Activated naive CD4-positive, alpha-beta T cell treated with anti-CD3 and anti-CD28 coated beads, Interleukin-2, amount 50 U/mL, for 24 hours (primary cell): ENCODE measurements at regions not wholly inside any gene's neighbourhood (a gene's known extent, or its start where the extent isn't known, plus 50 kb on each side); places are given as distances from the start of the nearest gene placed in this dataset.

Source experiments
- H3K27ac Mint-ChIP-seq: one replicate; pipeline ENCODE4 v1.8.0; 2021; ENCODE audit warnings: mild to moderate bottlenecking, mixed read lengths
- H3K27me3 Mint-ChIP-seq: one replicate; pipeline ENCODE4 v1.8.0; 2021; ENCODE audit warnings: mixed read lengths
- H3K36me3 Mint-ChIP-seq: one replicate; pipeline ENCODE4 v1.8.0; 2021; ENCODE audit warnings: mixed read lengths
- H3K4me1 Mint-ChIP-seq: one replicate; pipeline ENCODE4 v1.8.0; 2021; ENCODE audit warnings: mixed read lengths
- H3K4me3 Mint-ChIP-seq: one replicate; pipeline ENCODE4 v1.8.0; 2021; ENCODE audit warnings: mild to moderate bottlenecking, mixed read lengths
- H3K9me3 Mint-ChIP-seq: one replicate; pipeline ENCODE4 v1.8.0; 2021; ENCODE audit warnings: mixed read lengths

- Mint-ChIP-seq H3K4me3 (no peak overlapping the region), H3K27ac (no peak overlapping the region), H3K4me1 (no peaks in the 10 kb centered on the region), H3K27me3 (no peaks in the 10 kb centered on the region), H3K36me3 (no peaks in the 10 kb centered on the region), H3K9me3 (peaks cover 8% of the 10 kb centered on the region)
These were observed 482.4 kb downstream of the C4orf33 start for GRCh38 chr4:129578336-129578735.

GRCh38 chr4:129581305-129581704 is 485.4 kb downstream of the C4orf33 start:
- Mint-ChIP-seq H3K36me3 (no peaks in the 10 kb centered on the region), H3K4me1 (no peaks in the 10 kb centered on the region), H3K27ac (no peak overlapping the region), H3K27me3 (no peaks in the 10 kb centered on the region), H3K4me3 (no peak overlapping the region), H3K9me3 (peaks cover 8% of the 10 kb centered on the region)

- H3K36me3 Mint-ChIP-seq = no peaks in the 10 kb centered on the region
- no peak overlapping the region for H3K4me3 Mint-ChIP-seq
- no peaks in the 10 kb centered on the region for H3K9me3 Mint-ChIP-seq
- no peak overlapping the region for H3K27ac Mint-ChIP-seq
- H3K4me1 Mint-ChIP-seq = no peaks in the 10 kb centered on the region
- H3K27me3 Mint-ChIP-seq = no peaks in the 10 kb centered on the region
These were observed 487.9 kb downstream of the C4orf33 start for GRCh38 chr4:129583868-129584267.

- Mint-ChIP-seq H3K9me3 (no peaks in the 10 kb centered on the region), H3K27me3 (no peaks in the 10 kb centered on the region), H3K36me3 (no peaks in the 10 kb centered on the region), H3K27ac (no peak overlapping the region), H3K4me3 (no peak overlapping the region), H3K4me1 (no peaks in the 10 kb centered on the region)
These were observed 502.6 kb downstream of the C4orf33 start for GRCh38 chr4:129598582-129598981.

GRCh38 chr4:129600898-129601297 is 504.9 kb downstream of the C4orf33 start:
- no peaks in the 10 kb centered on the region for H3K27me3 Mint-ChIP-seq

GRCh38 chr4:129602447-129602846 is 506.5 kb downstream of the C4orf33 start:
- H3K36me3 Mint-ChIP-seq = no peaks in the 10 kb centered on the region
- H3K27ac Mint-ChIP-seq = no peak overlapping the region
- H3K27me3 Mint-ChIP-seq = peaks cover 1% of the 10 kb centered on the region
- H3K4me3 Mint-ChIP-seq = no peak overlapping the region
- no peaks in the 10 kb centered on the region for H3K4me1 Mint-ChIP-seq
- peaks cover 4% of the 10 kb centered on the region for H3K9me3 Mint-ChIP-seq

More at GRCh38 chr4:129600898-129601297, 504.9 kb downstream of the C4orf33 start:
- no peak overlapping the region for H3K27ac Mint-ChIP-seq
- no peak overlapping the region for H3K4me3 Mint-ChIP-seq
- H3K4me1 Mint-ChIP-seq = no peaks in the 10 kb centered on the region
- H3K9me3 Mint-ChIP-seq = peaks cover 4% of the 10 kb centered on the region
- no peaks in the 10 kb centered on the region for H3K36me3 Mint-ChIP-seq

- Mint-ChIP-seq H3K27me3 (peaks cover 1% of the 10 kb centered on the region), H3K4me1 (no peaks in the 10 kb centered on the region), H3K36me3 (no peaks in the 10 kb centered on the region), H3K9me3 (peaks cover 4% of the 10 kb centered on the region), H3K27ac (no peak overlapping the region), H3K4me3 (no peak overlapping the region)
These were observed 507.4 kb downstream of the C4orf33 start for GRCh38 chr4:129603241-129603931.

- peaks cover 1% of the 10 kb centered on the region for H3K27me3 Mint-ChIP-seq
- H3K27ac Mint-ChIP-seq = no peak overlapping the region
- H3K9me3 Mint-ChIP-seq = peaks cover 4% of the 10 kb centered on the region
- no peaks in the 10 kb centered on the region for H3K4me1 Mint-ChIP-seq
- H3K4me3 Mint-ChIP-seq = no peak overlapping the region
- no peaks in the 10 kb centered on the region for H3K36me3 Mint-ChIP-seq
These were observed 508.8 kb downstream of the C4orf33 start for GRCh38 chr4:129604632-129605255.

GRCh38 chr4:129614611-129615010 is 518.7 kb downstream of the C4orf33 start:
- peaks cover 15% of the 10 kb centered on the region for H3K9me3 Mint-ChIP-seq
- H3K4me1 Mint-ChIP-seq = no peaks in the 10 kb centered on the region
- H3K4me3 Mint-ChIP-seq = no peak overlapping the region
- H3K27me3 Mint-ChIP-seq = no peaks in the 10 kb centered on the region
- no peak overlapping the region for H3K27ac Mint-ChIP-seq
- H3K36me3 Mint-ChIP-seq = no peaks in the 10 kb centered on the region

GRCh38 chr4:129622566-129622965 is 526.6 kb downstream of the C4orf33 start:
- H3K4me3 Mint-ChIP-seq = no peak overlapping the region
- no peaks in the 10 kb centered on the region for H3K9me3 Mint-ChIP-seq
- no peak overlapping the region for H3K27ac Mint-ChIP-seq
- no peaks in the 10 kb centered on the region for H3K36me3 Mint-ChIP-seq
- no peaks in the 10 kb centered on the region for H3K4me1 Mint-ChIP-seq
- no peaks in the 10 kb centered on the region for H3K27me3 Mint-ChIP-seq

- Mint-ChIP-seq H3K9me3 (no peaks in the 10 kb centered on the region), H3K27ac (no peak overlapping the region)
These were observed 527.4 kb downstream of the C4orf33 start for GRCh38 chr4:129623233-129623875.

GRCh38 chr4:129641179-129641578 is 545.2 kb downstream of the C4orf33 start:
- Mint-ChIP-seq H3K4me3 (no peak overlapping the region), H3K9me3 (peaks cover 5% of the 10 kb centered on the region), H3K27me3 (no peaks in the 10 kb centered on the region), H3K36me3 (no peaks in the 10 kb centered on the region), H3K27ac (no peak overlapping the region), H3K4me1 (no peaks in the 10 kb centered on the region)

More at GRCh38 chr4:129623233-129623875, 527.4 kb downstream of the C4orf33 start:
- no peaks in the 10 kb centered on the region for H3K27me3 Mint-ChIP-seq
- H3K36me3 Mint-ChIP-seq = no peaks in the 10 kb centered on the region
- H3K4me3 Mint-ChIP-seq = no peak overlapping the region
- H3K4me1 Mint-ChIP-seq = no peaks in the 10 kb centered on the region

GRCh38 chr4:129645461-129645860 is 549.5 kb downstream of the C4orf33 start:
- no peak overlapping the region for H3K4me3 Mint-ChIP-seq
- H3K27ac Mint-ChIP-seq = no peak overlapping the region
- H3K4me1 Mint-ChIP-seq = no peaks in the 10 kb centered on the region
- H3K36me3 Mint-ChIP-seq = no peaks in the 10 kb centered on the region
- no peaks in the 10 kb centered on the region for H3K9me3 Mint-ChIP-seq
- peaks cover 2% of the 10 kb centered on the region for H3K27me3 Mint-ChIP-seq

GRCh38 chr4:129668092-129668491 is 572.1 kb downstream of the C4orf33 start:
- H3K27me3 Mint-ChIP-seq = no peaks in the 10 kb centered on the region
- no peaks in the 10 kb centered on the region for H3K36me3 Mint-ChIP-seq
- H3K4me3 Mint-ChIP-seq = no peak overlapping the region
- no peaks in the 10 kb centered on the region for H3K9me3 Mint-ChIP-seq
- no peaks in the 10 kb centered on the region for H3K4me1 Mint-ChIP-seq
- H3K27ac Mint-ChIP-seq = no peak overlapping the region

- H3K27ac Mint-ChIP-seq = no peak overlapping the region
- H3K4me1 Mint-ChIP-seq = no peaks in the 10 kb centered on the region
- H3K36me3 Mint-ChIP-seq = no peaks in the 10 kb centered on the region
- H3K27me3 Mint-ChIP-seq = no peaks in the 10 kb centered on the region
- no peak overlapping the region for H3K4me3 Mint-ChIP-seq
- H3K9me3 Mint-ChIP-seq = no peaks in the 10 kb centered on the region
These were observed 577.0 kb downstream of the C4orf33 start for GRCh38 chr4:129672941-129673340.

- Mint-ChIP-seq H3K4me3 (no peak overlapping the region), H3K9me3 (no peaks in the 10 kb centered on the region), H3K27ac (no peak overlapping the region), H3K4me1 (no peaks in the 10 kb centered on the region), H3K36me3 (no peaks in the 10 kb centered on the region), H3K27me3 (no peaks in the 10 kb centered on the region)
These were observed 579.1 kb downstream of the C4orf33 start for GRCh38 chr4:129675036-129675435.
